HG03025 (cell line): ENCODE measurements at regions not wholly inside any gene's neighbourhood (a gene's known extent, or its start where the extent isn't known, plus 50 kb on each side); places are given as distances from the start of the nearest gene placed in this dataset.
A peak's percentile ranks its signal among the peaks of the same experiment; 100 is the strongest.
"Not testable (repeated sequence)": the region's sequence is repeated elsewhere in the genome, so short reads cannot be mapped to it uniquely, and the experiment has no call there.

ENCODE experiments used
- ATAC-seq: cut with Tn5 transposase; IDR thresholded peaks from one replicate; pipeline ENCODE4 v1.9.1; 2021; ENCODE audit warnings: mild to moderate bottlenecking, moderate library complexity; ENCODE audit not compliant: unreplicated experiment, low FRiP score

DNA sequence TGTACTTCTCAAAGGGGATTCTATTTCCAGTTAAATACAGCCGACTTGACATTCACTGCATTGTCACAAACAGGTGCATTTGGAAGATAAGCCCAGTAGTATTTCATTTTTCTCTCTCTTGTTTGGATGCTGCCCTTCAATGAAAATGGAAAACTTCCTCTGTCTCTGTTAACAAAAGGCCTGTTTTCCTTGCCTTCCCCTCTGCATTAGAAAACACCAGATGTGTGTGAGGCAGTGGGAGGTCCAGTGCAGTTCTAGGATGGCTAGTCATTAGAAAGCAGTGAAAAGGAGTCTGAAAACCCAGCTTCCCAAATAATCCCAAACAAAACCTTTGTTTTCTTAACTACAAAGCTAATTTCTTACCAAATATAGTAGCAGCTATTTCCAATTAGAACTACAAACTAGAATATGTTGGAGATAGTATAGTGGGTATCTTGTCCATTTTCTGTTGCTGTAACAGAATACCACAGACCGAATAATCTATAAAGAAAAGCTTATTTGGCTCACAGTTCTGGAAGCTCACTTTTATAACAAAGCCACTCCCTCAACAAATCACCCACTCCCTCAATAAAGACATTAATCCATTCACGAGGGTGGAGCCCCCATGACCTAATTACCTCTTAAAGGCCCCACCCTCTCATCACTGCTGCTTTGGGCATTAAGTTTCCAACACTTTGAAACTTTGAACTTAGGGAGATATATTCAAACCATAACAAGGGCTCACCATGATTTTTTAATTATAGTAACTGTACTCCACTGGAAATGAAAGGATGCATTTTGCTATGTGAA, 452.1 kb upstream of the RPS6KA3 start:
- ATAC-seq = no peak

DNA sequence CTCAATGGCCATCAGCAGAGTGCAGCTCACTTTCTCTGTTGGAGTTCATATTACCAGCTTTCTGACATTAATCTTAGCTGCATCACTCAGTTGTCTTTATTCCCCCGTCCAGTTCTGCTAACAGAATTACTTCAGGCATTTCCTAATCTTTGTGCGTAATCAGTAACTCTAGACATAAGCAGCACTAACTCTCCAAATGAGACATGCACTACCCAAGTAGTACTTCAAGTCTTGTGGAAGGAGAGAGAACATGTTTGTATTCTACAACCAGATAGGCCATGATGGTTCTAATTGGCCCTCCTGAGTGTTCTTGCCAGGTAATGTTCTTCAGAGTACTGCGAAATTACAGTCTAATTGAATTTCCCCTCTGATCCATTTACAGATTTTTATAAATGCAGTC, 448.5 kb upstream of the RPS6KA3 start:
- no peak for ATAC-seq

DNA sequence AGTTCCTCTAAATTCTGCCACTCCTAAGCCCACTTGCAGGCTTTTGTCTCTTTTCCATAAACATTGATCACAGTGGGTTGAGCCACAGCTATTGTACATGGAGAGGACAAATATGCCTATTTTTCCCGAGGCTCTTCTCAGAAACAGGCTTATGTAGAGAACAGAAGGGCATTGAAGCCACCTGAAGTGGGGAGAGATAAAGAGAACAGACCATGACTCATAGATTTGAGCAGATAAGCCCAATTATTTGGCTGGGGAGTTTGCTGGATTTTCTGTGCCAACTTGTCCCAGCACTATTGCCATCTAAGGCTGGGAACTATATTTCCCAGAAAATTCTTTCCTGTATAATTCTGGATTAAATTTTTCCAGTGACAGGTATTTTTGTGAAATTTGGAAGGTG, 446.1 kb upstream of the RPS6KA3 start:
- no peak for ATAC-seq

DNA sequence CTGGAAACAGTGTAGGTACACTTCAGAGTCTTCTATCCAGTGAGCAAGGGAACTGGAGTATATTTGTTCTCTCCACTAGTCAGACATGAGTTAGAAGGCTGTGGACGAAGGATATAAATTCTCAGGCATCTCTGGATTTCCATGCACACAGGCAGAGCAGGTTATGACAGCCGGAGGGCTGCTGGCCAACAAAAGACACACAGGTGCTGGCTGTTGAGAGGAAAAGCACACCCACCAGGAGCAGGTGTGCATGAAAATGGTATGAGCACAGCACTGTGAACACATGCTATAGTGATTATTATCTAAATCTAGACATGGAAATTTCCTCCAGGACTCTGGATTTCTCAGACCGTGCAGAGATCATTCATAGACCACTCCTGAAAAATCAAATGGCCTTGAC, 444.7 kb upstream of the RPS6KA3 start:
- no peak for ATAC-seq

DNA sequence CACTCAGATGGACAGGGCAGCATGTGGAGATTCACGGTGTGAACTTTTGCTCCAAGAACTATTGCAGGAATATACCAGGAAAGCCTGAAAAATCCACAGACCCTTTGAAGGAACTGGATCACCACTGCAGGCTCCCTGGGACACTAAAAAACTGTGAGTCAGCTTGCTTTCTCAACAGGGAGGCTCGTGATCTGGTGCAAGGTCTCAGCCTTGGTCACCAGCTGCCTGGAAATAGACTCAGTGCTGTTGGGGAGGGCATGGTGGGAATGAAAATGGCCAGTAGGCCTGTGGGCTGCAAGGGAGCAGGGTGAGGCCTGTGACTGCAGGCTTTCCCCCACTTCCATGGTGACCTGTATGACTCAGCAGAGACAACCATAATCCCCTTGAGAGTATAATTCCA, 426.4 kb upstream of the RPS6KA3 start:
- ATAC-seq = no peak

DNA sequence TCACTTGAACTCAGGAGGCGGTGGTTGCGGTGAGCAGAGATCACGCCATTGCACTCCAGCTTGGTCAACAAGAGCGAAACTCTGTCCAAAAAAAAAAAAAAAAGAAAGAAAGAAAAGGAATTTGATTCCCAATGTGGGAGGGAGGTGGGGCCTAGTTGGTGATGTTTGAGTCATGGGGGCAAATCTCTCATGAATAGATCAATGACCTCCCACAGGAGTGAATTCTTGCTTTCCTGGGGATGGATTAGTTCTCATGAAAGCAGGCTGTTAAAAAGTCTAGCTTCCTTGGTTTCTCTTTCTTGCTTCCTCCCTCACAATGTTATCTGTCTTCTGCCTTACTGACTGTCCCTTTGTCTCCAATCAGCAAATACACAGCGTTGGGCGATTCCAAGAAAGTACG, 419.5 kb upstream of the RPS6KA3 start:
- no peak for ATAC-seq

DNA sequence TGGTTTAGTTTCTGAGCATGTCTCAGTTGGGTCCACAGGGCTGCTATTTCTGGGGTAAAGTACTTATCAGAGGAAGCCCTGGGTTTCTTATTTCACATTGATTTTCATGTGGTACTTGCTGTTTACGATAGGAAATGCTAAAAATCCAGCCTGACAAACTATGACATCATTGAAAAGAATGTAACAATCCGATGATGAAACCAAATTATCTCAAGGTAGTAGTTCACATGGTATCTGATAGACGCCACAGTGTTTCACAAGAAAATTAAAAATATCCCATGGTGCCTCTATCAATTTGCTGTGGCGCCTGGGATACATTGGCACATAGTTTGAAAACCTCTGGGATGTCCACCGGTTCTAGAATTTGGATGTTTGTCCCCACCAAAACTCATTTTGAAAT, 418.9 kb upstream of the RPS6KA3 start:
- ATAC-seq = no peak

DNA sequence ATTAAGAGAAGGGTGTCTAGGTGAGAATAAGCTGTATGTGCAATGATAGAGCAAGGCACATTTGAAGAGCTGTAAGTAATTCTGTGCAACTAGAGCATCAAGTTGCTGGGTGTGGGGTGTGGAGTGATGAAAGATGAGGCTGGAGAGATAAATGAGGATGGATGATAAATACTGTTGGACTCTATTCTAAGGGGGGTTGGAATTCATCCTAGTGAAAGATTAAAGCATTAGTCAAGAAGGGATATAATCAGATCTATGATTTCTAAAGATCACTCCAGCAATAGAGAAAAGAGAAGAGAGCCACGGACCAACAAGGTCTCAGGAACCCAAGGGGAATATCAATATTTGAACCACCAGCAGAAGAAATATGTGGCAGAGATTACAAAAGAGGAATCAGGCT, 415.0 kb upstream of the RPS6KA3 start:
- no peak for ATAC-seq

DNA sequence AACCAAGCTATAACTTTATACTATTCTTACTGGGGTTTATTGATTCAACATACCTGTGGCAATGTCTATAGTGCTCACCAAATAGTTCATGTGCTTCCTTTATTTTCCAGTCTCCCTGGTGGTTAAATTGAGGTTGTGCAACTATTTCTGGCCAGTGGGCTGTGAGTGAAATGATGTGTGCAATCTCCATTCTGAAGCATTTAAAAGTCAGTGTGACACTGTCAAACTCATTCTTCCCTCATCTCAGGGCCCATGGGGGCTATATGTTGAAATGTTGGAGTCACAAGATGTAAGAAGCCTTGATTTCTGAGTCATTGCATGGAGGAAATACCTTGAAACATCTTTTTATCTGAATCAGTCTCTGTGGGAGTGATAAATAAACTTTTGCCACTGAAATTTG, 414.3 kb upstream of the RPS6KA3 start:
- no peak for ATAC-seq

DNA sequence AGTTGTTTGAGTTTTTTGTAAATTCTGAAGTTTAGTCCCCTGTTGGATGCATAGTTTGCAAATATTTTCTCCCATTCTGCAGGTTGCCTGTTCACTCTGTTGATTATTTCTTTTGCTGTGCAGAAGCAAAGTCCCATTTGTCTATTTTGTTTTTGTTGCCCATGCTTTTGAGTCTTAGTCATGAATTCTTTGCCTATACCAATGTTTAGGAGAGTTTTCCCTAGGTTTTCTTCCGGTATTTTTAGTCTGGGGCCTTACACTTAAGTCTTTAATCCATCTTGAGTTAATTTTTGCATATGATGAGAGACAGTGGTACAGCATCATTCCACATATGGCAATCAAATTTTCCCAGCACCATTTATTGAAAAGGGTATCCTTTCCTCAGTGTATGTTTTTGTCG, 405.8 kb upstream of the RPS6KA3 start:
- ATAC-seq = no peak

DNA sequence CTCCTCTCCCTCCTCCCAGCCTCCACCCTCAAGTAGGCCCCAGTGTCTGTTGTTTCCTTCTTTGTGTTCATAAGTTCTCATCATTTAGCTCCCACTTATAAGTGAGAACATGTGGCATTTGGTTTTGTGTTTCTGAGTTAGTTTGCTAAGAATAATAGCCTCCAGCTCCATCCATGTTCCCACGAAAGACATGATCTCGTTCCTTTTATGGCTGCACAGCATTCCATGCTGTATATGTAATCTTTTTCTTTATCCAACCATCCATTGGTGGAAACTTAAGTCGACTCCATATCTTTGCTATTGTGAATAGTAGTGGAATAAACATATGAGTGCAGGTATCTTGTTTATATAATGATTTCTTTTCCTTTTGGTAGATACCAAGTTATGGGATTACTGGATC, 405.0 kb upstream of the RPS6KA3 start:
- ATAC-seq = not testable (repeated sequence)

DNA sequence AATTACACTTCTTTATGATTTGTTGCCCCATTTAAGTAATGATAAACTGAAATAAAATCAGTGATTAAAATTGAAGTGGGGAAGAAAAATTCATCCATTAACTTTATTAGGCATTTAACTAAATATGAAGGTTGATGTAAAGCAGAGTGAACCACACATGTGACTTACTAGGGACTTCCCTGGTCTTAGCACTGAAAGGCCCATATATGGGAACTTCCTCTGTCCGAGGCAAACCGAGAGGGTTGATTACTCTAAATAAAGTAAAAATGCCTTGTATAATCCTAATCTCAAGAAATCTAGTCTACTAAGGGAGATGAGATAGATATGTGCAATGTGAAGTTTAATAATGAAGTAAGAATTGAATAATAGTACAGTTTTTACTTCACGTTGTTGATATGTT, 403.9 kb upstream of the RPS6KA3 start:
- ATAC-seq = no peak

DNA sequence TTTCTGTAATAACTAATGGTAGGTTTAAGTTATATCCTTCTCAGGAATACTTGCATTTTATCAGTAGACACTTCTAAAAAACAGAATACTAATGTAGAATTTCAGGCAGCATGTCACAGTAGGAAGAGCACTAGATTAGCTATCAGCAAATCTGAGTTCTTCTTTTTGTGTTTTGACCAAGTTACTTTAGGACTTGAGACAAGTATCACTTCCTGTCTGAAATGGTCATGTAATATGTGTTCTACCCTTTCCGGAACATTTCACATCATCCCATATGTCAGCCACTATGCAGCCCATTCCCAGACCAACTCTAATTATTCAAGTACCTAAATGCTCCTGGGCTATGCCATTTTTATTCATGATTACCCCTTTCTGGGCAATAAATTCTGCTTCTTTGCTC, 401.8 kb upstream of the RPS6KA3 start:
- peak; percentile 84 for ATAC-seq

DNA sequence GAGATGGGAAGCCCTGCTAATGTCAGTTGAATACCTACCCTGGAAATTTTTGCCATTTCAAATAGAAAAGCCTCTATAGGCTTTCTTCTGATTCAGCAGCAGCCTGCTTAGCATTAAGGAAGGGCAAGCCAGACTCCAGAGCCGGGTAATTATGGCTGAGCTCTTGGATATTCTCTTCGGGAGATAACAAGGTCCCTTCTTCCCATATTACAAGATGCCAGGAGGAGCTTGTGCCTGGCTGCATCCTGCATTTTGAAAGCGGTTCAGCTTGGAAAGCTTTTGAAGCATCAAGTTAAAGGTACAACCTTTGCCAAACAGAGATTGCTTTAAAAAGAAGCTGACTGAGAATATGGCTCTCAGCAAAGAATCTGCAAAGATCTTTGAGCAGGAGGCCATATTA, 399.6 kb upstream of the RPS6KA3 start:
- no peak for ATAC-seq

DNA sequence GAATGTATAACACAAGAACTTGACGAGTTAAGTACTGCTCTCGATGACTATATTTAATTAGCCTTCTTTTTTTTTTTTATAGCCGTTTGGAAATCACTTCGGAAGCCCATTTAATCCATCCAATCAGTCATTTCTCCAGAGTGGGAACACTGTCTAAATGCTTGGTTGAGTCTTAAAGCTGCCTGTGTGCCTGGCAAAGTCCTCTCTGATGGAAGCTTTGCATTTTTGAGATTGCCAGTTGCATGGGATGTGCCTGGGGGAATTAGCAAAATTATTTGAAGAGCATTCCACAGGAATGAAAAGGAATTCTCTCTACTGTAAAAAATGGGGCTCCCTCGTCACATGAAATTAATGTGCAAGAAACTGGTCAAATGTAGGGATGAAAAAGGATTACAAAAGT, 398.8 kb upstream of the RPS6KA3 start:
- ATAC-seq = no peak

DNA sequence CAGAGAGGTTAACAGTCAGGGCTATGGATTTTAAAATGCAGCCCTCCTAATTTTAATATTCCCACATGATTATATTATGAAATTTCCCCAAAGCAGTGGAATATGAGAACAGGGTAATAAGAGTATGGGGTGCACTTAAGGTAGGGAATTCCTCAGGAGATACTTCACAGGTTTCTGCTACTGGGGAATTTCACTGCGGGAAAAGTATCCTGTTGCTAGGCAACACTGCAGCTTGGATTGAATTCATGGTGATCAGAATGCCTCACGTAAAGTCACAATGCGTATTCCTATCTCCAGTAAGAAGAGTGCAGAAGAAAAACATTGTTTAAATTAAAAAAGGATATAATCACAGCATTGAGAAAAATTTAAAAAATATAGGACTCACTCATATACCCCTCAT, 398.1 kb upstream of the RPS6KA3 start:
- no peak for ATAC-seq

DNA sequence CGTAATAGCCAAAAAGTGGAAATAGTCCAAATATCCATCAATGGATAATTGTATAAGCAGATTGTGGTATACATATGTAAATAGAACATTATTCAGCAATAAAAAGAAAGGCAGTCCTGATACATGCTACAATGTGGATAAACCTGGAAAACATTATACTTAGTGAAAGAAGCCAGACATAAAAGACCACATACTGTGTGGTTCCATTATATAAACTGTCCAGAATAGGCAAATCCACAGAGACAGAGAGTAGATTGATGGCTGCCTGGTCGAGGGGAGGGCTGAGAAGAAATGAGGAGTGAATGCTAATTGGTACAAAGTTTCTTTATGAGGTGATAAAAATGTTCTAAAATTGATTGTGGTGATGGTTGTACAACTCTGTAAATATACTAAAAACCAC, 397.4 kb upstream of the RPS6KA3 start:
- no peak for ATAC-seq

DNA sequence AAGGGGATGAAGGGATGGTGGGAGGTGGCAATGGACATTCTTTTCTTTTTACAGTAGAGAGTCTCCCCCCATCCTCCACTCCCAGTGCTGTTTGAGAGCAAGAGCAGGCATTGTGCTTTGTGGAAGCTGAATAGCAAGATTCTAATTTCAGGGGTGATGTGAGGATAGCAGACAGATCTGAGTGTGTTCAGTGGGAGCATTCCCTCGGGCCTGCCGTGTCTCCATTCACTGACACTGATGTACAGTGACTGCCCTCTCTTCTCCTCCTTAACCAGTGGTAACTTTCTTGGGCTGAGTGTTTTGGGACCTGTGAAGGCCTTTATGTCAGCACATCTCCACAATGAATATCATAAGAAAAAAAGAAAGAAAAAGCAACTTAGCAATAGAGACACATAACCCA, 396.6 kb upstream of the RPS6KA3 start:
- no peak for ATAC-seq

DNA sequence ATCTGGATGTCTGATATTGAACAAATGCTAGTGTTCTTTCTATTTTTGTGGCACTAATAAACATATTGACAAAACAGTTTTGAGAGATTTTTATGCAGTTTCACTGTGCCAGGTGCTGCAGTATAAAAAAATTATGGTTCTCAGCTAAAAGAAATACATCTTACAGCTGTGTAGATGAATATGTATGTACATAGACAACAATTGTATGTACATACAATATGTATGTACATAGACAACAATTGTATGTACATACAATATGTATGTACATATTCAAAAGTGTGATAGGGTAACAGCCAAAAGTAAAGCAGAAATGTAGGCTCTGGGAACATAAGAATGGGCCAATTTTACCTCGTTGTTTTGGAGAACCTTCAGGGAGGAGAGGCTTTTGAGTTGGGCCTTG, 390.0 kb upstream of the RPS6KA3 start:
- no peak for ATAC-seq

DNA sequence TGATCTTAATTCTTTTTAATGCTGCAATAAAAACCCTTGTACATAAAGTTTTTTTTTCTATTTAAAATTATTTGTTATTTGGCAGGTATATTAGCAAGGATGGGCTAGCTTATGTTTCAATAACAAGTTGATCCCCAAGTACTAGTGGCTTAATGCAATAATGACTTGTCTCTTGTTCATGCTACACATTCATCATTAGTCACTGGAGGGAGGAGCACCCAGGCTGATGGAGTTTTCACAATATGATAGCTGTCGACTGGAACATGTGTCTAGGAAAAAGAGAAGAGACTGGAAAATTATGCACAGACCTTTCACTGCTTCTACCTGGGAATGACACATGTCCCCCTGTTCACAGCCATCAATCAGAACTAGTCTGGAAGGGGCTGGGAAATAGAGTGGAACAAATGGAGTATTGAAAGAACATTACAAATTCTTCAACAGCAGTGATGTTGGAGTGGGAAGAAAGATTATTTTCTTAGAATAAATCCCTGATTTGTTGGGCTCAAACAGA, 387.9 kb upstream of the RPS6KA3 start:
- no peak for ATAC-seq

DNA sequence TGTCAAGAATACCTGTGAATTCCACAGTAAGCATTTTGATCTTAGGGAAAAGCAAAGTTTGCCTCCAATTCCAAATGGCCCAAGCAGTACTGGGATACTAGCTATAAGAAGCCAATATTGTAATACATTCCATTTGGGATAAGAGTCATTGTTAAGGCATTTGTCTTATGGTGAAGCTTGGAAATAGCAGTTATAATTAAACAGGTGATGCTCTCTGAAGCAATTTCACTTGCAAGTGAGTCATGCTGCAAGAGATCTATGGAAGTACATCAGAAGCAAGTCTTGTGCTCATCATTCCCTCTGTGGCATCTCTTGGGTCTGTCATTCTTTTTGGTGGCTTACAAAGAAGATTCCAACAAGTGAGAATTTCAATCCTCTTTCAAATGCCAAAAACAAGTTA, 386.4 kb upstream of the RPS6KA3 start:
- no peak for ATAC-seq

DNA sequence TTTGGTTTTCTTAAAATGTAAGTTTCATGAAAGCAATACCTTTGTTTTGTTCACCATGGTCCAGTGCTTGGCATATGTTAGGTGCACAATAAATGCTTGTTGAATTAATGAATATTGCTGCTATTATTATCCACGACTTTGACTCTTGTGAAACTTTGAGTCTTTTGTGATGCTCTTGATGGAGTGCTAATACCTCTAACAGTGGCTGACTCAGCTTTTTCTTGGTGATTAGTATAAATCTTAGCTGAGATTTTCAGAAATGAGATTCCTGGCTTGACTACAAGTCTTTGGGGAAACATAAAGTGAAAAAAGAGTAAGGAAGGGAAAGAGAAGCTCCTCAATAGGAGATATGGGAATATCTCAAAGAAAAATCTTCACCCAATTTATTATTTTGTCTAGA, 375.2 kb upstream of the RPS6KA3 start:
- no peak for ATAC-seq

DNA sequence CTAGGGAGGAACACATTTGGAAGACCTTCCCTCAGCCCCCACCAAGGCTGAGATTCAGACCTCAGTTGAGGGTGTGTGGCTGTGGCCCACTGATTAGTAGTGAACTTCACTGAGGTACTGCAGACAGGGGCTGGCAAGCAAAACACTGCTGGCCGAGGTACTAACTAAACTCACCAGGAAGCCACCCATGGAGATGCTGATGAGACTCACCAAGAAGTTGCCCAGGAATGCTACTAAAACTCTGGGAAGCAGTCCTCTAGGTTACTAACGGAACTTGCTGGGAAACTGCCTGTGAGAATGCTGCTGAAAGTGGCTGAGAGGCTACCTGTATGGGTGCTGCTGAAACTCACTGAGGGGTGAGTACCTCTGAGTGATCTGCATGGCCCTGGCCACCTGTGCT, 372.4 kb upstream of the RPS6KA3 start:
- no peak for ATAC-seq
